RCC 7860 (cell line): ENCODE measurements at regions not wholly inside any gene's neighbourhood (a gene's known extent, or its start where the extent isn't known, plus 50 kb on each side); places are given as distances from the start of the nearest gene placed in this dataset.
A peak's percentile ranks its signal among the peaks of the same experiment; 100 is the strongest.
"Not testable (repeated sequence)": the region's sequence is repeated elsewhere in the genome, so short reads cannot be mapped to it uniquely, and the experiment has no call there.

Source experiments
- DNase-seq: peaks from one replicate; pipeline ENCODE4 v3.0.0-alpha.2; 2015; ENCODE audit warnings: low spot score
- FAIRE-seq: peaks from 2 replicates; lab custom pipeline; 2012; peaks lifted over from hg19 to GRCh38; lab: Jason Lieb, UNC

DNA sequence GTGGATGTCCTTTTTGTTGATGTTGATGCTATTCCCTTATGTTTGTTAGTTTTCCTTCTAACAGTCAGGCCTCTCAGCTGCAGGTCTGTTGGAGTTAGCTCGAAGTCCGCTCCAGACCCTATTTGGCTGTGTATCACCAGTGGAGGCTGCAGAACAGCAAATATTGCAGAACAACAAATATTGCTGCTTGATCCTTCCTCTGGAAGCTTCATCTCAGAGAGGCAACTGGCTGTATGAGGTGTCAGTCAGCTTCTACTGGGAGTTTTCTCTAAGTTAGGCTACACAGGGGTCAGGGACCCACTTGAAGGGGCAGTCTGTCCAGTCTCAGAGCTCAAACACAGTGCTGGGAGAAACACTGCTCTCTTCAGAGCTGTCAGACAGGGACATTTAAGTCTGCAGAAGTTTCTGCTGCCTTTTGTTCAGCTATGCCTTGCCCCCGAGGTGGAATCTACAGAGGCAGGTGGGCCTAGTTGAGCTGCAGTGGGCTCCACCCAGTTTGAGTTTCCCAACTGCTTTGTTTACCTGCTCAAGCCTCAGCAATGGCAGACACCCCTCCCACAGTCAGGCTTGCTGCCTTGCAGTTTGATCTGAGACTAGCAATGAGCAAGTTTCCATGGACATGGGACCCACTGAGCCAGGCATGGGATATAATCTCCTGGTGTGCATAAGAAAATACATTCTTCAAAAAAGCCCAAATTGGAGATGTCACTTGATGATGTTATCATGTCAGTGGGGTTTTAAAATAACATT lies 99.5 kb downstream of the KDM5D start:
- DNase-seq (no peak), FAIRE-seq (no peak)

- DNase-seq, result no peak
- FAIRE-seq, result no peak
Measured at GRCh38 chrY:19637651-19638347, 106.7 kb downstream of the KDM5D start.

- FAIRE-seq, result no peak
- no peak for DNase-seq
Measured at GRCh38 chrY:19628926-19629325, 115.6 kb downstream of the KDM5D start.

DNA sequence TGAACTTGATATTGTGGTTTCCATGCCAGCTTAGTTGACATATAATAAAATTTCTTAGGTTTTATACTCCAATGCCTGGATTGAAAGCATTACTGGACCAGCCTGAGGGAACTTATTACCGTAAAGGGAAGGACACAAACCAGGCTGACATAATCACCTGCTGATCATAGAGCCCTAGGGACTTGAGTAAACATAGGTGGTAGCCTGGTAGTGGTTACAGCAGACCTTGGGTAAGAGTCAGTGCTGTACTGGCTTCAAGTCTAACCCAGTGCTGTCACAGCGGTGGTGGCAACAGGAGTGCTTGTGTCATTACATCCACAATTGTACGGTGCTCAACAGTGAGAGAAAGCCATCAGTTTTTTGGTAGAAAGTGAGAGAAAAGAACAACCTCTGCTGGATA lies 122.1 kb downstream of the KDM5D start:
- no peak for FAIRE-seq
- DNase-seq, result no peak

DNA sequence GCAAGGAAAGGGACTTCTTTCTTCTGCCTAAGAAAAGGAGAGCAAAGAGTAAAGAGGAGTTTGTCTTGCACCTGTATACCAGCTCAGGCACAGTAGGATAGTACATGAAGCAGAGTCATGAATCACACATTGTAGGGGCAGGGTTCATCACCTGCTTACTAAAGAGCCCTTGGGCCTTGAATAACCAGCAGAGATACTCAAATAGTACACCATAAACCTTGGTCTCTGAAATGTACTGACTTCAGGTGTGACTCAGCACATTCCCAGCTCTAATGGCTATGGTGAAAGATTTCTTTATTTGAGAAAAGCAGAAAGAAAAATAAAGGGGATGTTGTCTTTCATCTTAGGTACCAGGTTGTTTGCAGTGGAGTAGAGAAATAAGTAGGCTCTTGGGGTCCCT lies 122.8 kb downstream of the KDM5D start:
- no peak for FAIRE-seq
- DNase-seq, result no peak

DNA sequence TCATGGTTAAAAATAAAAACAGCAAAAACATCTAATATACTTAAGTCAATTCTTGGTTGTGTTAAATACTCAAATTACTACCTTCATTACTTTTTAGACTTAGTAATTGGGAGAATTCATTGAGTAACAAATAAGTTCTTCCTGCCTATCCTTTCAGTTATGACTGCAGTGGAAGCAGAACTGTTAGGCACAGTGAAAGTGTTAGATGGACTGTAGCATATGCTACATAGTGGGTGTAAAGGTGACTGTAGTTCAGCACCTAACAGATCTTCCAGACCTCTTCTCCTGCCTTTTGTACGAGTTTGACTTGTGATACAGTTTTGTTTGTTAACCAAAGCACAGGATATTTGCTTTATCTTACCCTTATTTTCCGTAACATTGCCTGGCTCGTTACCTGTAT lies 143.4 kb downstream of the KDM5D start:
- FAIRE-seq, result no peak
- DNase-seq, result no peak

DNA sequence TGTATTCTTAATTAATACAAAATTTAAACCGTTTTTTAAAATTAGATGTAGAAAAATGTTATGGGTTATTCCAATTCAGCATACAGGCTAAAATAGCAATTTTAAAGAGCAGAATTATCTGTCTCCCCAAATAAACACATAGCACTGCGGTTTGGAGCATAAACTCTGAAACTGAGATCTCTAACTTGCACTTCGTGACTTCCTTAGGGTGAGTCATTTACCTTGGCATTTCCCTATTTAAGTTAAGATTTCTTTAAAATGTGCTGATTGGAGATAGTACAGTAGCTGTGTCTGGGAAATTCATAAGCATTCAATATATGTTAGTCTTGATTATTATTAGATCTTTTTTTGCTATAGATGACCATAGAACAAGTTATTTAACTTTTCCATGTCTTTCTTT lies 143.8 kb downstream of the KDM5D start:
- FAIRE-seq (no peak), DNase-seq (no peak)

DNA sequence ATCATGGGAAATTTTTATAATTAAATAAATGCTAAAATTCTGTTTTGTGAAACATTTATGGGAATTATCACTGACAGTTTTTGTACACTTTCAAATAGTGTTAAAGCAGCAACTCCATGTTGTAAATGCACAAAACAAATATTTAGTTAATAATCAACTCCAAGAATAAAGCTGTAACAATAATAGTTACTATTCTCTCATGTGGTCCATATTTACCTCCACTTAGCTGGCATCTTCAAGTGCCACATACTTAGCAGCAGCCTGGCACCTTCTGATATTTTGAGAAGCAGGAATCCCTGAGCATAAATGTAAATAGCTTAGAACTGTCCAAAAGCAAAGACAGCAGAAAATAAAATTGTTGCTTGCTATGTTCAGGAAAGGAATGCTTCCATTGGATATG lies 154.3 kb downstream of the KDM5D start:
- DNase-seq (no peak), FAIRE-seq (no peak)

GRCh38 chrY:19589664-19590063 lies 154.9 kb downstream of the KDM5D start:
- DNase-seq (no peak), FAIRE-seq (no peak)

DNA sequence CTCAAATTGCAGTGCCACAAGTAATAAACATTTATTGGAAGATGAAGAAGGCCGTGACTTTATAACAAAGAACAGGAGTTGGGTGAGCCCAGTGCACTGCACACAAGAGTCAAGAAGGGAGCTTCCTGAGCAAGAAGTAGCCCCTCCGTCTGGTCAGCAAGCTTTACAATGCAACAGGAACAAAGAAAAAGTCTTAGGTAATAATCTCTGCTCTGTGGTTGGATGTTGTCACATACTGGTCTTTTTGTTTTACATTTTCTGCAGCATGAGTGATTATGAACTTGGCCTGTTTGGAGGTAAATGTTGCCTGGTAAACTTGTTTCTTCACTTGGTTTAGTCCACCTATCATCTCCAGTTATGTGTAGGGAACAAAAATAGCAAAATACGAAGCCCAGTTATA lies 157.2 kb downstream of the KDM5D start:
- DNase-seq (no peak), FAIRE-seq (no peak)

GRCh38 chrY:19580990-19581389 lies 163.5 kb downstream of the KDM5D start:
- not testable (repeated sequence) for DNase-seq, FAIRE-seq

- peak; percentile 66 for FAIRE-seq
- DNase-seq, result peak; percentile 12
Measured at GRCh38 chrY:19578281-19578874, 166.1 kb downstream of the KDM5D start.

DNA sequence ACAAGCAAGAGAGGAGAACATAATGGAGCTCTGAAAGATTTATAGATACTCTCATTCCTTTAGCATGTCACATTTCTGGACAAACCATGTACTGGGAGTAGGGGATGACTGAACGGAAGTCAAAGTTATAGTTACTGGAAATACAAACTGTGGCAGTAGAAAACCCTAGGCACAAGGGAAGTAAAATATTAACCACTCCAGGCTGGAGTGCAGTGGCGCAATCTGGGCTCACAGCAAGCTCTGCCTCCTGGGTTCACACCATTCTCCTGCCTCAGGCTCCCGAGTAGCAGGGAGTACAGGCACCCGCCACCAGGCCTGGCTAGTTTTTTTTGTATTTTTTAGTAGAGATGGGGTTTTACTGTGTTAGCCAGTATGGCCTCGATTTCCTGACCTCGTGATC lies 167.3 kb downstream of the KDM5D start:
- FAIRE-seq, result peak; percentile 91
- DNase-seq, result peak; percentile 85

GRCh38 chrY:19574939-19575338 lies 169.6 kb downstream of the KDM5D start:
- no peak for FAIRE-seq
- no peak for DNase-seq

DNA sequence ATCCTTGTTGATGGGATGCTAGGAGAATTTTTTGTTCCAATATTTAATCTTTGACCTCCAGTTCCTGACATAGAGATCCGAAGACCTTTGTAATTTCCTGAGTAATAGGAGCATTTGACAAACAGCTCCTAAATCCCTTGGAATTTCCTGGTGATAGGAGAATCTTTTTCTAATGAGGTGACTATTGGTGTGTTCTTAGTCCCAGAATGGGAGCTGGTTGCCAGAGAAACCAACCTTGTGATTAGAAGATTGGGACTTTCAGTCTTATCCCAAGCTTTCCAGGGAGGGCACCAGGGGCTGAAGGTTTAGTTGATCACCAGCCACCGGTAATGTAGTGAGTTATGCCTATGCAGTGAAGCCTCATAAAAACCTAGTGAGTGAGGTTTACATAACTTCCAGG lies 170.9 kb downstream of the KDM5D start:
- FAIRE-seq (no peak), DNase-seq (no peak)

DNA sequence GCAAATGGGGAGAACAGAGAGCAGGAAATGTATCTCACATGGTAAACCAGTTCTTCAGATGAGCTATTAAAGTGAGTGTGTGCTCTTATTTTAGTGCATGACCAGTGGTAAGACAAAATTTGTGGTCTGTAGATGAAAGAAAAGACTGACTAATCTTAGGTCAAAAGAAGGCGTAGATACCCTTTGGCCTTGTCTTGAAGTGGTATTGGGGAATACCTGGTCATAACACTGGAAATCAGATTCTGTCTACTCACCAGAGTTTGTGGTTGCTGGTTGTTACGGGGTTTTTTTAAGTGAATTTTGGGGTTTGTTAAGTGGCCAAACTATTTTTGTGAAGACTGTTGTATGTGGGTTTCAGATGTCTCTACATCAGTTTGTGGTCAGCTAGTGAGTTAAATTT lies 173.5 kb downstream of the KDM5D start:
- FAIRE-seq (no peak), DNase-seq (no peak)

- DNase-seq (no peak), FAIRE-seq (peak; percentile 24)
Measured at GRCh38 chrY:19567943-19568342, 176.6 kb downstream of the KDM5D start.

GRCh38 chrY:19567051-19567921 lies 177.2 kb downstream of the KDM5D start:
- FAIRE-seq, result peak; percentile 95
- peak; percentile 95 for DNase-seq

DNA sequence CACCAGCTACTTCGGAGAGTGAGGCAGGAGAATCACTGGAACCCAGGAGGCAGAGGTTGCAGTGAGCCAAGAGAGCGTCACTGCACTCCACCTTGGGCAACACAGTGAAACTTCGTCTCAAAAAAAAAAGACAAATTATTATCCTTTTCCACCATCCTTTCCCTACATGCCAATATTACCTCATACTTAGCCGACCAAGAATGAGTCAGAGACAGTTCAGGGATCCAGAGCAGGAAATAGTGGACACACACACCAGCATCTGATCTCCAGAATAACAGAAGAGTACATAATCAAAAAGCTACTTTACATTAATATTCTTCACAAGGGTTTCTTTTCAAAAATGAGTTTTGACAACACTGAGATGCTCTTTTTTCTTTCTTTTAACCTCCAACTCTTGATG lies 185.4 kb downstream of the KDM5D start:
- FAIRE-seq (peak; percentile 82), DNase-seq (peak; percentile 25)

GRCh38 chrY:19549671-19550466 lies 194.7 kb downstream of the KDM5D start:
- FAIRE-seq, result no peak
- DNase-seq, result no peak
